Peyer's patch (tissue), 4 donors: ENCODE measurements at regions not wholly inside any gene's neighbourhood (a gene's known extent, or its start where the extent isn't known, plus 50 kb on each side); places are given as distances from the start of the nearest gene placed in this dataset.

Source experiments
- DNase-seq, 3 donors: peaks; one replicate each; pipeline ENCODE4 v3.0.0-alpha.2; 2017 to 2019
- H3K27ac ChIP-seq, 4 donors: fragments of 200-600 bp; sonication (generic); one replicate each; pipeline ENCODE4 v1.5.1; 2016 to 2019
- H3K27me3 ChIP-seq, 2 donors: fragments of 200-600 bp; sonication (generic); one replicate each; pipeline ENCODE4 v1.5.1; 2019
- H3K36me3 ChIP-seq, 3 donors: fragments of 200-600 bp; sonication (generic); one replicate each; pipeline ENCODE4 v1.5.1; 2016 to 2019
- H3K4me1 ChIP-seq, 4 donors: fragments of 200-600 bp; sonication (generic); one replicate each; pipeline ENCODE4 v1.5.1; 2016 to 2019
- H3K4me3 ChIP-seq, 4 donors: fragments of 200-600 bp; sonication (generic); 1 replicate in 3 of 4; 2 replicates in 1 of 4; pipeline ENCODE4 v1.5.1; 2016 to 2019; ENCODE audit warnings: mild to moderate bottlenecking in 1 of 4
- H3K9me3 ChIP-seq, 4 donors: fragments of 200-600 bp; sonication (generic); one replicate each; pipeline ENCODE4 v1.5.1; 2016 to 2019; ENCODE audit warnings: mild to moderate bottlenecking in 1 of 4
- POLR2A ChIP-seq, 2 donors: fragments of 450-650 bp; IDR thresholded peaks; one replicate each; pipeline ENCODE4 v1.5.1; 2017; ENCODE audit warnings: antibody characterized with exemption in 2 of 2, mild to moderate bottlenecking in 2 of 2, moderate library complexity in 2 of 2
- TF ChIP-seq, protein P1 (sequence below), 6 experiments: fragments of 450-650 bp in 4 of 6; fragments of 200-600 bp in 2 of 6; sonication (generic) in 1 of 6; IDR thresholded peaks; one replicate each; pipeline ENCODE4 v1.5.1; 2017 to 2019; ENCODE audit warnings: antibody characterized with exemption in 6 of 6, mild to moderate bottlenecking in 3 of 6, moderate library complexity in 1 of 6

DNA sequence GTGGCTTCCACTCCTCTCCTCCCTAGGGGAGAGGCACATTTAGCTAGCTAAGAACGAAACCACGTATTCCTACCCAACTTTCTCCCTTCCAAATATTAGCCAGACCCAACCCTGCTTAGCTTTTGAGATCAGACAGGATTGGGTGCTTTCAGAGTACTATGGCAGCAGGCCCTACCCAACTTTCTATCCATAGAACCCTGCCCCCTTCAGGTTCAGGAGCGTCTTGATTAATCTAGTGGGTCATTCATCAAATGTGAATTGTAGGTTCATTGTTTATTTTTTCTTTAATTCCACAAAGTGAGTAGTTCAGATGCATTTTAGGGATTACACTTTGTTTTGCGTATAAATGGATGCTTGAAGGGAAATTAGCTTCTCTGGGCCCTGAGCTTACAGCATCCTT, 188.3 kb downstream of the MIB1 start:
- no peaks in the 10 kb centered on the region for H3K4me1 ChIP-seq
- TF ChIP-seq POLR2A (IDR thresholded peaks at IDR 0.05), result no peak
- TF ChIP-seq, protein P1, sequence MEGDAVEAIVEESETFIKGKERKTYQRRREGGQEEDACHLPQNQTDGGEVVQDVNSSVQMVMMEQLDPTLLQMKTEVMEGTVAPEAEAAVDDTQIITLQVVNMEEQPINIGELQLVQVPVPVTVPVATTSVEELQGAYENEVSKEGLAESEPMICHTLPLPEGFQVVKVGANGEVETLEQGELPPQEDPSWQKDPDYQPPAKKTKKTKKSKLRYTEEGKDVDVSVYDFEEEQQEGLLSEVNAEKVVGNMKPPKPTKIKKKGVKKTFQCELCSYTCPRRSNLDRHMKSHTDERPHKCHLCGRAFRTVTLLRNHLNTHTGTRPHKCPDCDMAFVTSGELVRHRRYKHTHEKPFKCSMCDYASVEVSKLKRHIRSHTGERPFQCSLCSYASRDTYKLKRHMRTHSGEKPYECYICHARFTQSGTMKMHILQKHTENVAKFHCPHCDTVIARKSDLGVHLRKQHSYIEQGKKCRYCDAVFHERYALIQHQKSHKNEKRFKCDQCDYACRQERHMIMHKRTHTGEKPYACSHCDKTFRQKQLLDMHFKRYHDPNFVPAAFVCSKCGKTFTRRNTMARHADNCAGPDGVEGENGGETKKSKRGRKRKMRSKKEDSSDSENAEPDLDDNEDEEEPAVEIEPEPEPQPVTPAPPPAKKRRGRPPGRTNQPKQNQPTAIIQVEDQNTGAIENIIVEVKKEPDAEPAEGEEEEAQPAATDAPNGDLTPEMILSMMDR (IDR thresholded peaks at IDR 0.05), result no peak
- no peak overlapping the region for H3K4me3 ChIP-seq
- H3K9me3 ChIP-seq, result no peaks in the 10 kb centered on the region
- H3K36me3 ChIP-seq, result no peaks in the 10 kb centered on the region
- DNase-seq, result no peak
- H3K27ac ChIP-seq, result no peak overlapping the region
- no peaks in the 10 kb centered on the region for H3K27me3 ChIP-seq

DNA sequence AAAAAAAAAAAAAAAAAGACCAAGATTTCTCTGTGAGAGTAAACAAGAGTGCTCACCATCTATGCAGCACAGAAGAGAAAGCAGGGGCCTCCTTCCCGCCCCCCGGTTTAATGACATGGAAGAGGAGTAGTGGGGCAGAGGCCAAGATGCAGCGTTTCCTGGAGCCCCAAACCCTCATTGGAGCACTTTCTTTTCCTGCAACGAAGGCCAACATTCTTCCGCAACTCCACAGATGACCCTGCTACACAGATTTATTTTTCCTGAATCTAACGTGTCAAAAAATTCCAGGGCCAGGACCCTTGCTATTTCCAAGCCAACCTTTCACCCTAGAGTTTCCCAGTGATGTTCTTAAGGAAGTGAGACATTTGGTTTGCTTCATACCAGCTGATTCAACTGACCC, 189.6 kb downstream of the MIB1 start:
- TF ChIP-seq, protein P1 (IDR thresholded peaks at IDR 0.05), result no peak
- no peak for TF ChIP-seq POLR2A (IDR thresholded peaks at IDR 0.05)
- Histone ChIP-seq H3K4me3 (no peak overlapping the region), H3K27me3 (no peaks in the 10 kb centered on the region), H3K9me3 (no peaks in the 10 kb centered on the region), H3K27ac (no peak overlapping the region), H3K4me1 (no peaks in the 10 kb centered on the region), H3K36me3 (no peaks in the 10 kb centered on the region)
- DNase-seq, result no peak

DNA sequence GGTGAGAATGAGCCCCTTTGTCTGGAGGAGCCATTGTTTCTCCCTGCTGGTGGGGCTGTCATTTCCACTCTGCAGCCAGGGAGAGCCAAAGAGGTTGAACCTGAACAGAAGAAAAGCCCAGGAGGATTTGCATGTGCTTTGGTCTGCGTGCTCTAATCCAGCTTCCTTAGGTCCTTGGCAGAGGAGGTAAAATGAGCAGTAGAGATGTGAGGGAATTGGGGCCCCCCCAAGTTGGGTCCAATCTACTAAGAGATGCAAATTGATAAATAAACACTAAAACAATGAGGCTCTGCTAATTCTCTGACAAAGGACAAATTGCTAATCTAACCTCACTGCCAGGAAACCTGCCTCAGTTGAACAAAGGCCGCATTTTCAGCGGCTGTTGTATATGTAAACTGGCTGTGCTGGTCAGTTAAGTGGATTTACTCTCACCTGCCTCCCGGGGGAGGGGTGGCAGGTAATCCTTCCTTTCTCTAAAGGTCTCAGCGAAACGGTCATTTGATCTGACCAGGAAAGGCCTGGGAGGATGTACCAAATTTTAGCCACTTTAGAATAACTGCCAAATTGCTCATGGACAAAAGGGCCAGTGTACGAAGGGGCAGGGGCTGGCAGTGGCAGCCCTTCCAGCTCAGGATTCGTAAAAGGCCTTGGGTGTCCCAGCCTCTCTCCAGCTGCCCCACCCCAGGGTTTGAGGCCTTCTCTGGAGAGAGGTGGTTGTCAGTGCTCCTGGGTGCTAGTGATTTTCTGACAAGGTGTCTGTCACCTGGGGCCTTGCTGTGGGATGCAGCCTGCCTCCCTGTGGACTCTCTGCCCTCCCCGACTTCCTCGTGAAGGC, 193.6 kb downstream of the MIB1 start:
- H3K4me1 ChIP-seq, result no peaks in the 10 kb centered on the region
- H3K27ac ChIP-seq, result no peak overlapping the region
- H3K36me3 ChIP-seq, result no peaks in the 10 kb centered on the region
- TF ChIP-seq, protein P1 (IDR thresholded peaks at IDR 0.05), result no peak
- no peak for TF ChIP-seq POLR2A (IDR thresholded peaks at IDR 0.05)
- no peak overlapping the region for H3K4me3 ChIP-seq
- DNase-seq, result no peak
- H3K27me3 ChIP-seq, result no peaks in the 10 kb centered on the region
- no peaks in the 10 kb centered on the region for H3K9me3 ChIP-seq

DNA sequence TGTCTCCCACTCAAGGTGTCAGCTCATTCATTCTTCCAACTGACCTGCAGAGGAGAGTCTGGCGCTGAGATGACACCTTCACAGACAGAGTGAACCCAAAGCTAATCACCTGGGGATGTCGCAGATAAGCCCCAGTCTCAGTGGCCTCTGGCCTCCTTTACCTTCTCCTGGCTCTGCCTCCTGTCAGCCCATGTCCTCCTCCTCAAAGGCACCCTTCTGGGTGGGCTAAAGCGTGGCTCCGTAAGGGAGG, 194.1 kb downstream of the MIB1 start:
- Histone ChIP-seq H3K4me1 (no peaks in the 10 kb centered on the region), H3K27ac (no peak overlapping the region)
- no peak for DNase-seq

DNA sequence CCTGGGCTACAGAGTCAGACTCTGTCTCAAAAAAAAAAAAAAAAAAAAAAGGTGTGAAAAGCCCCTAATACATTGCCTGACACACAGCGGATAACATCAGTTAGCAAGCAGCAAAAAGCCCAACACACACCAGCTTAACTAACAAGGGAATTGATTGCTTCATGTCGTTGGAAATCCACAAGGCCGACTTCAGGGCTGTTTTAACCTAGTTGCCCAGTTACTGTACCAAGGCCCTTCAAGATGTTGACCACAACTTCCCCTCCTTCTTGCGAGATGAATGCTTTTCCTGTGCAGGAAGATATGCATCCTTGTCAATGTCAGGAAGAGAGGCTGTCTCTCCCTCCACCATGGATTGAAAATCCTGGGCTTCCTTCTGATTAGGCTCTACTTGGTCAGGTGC, 202.9 kb downstream of the MIB1 start:
- Histone ChIP-seq H3K27ac (no peak overlapping the region), H3K4me1 (no peaks in the 10 kb centered on the region), H3K9me3 (no peaks in the 10 kb centered on the region), H3K27me3 (no peaks in the 10 kb centered on the region), H3K4me3 (no peak overlapping the region), H3K36me3 (no peaks in the 10 kb centered on the region)
- no peak for TF ChIP-seq POLR2A (IDR thresholded peaks at IDR 0.05)
- TF ChIP-seq, protein P1 (IDR thresholded peaks at IDR 0.05), result no peak
- DNase-seq, result no peak

More for the DNA sequence above, 194.1 kb downstream of the MIB1 start:
- no peaks in the 10 kb centered on the region for H3K36me3 ChIP-seq
- H3K9me3 ChIP-seq, result no peaks in the 10 kb centered on the region
- no peaks in the 10 kb centered on the region for H3K27me3 ChIP-seq
- no peak overlapping the region for H3K4me3 ChIP-seq
- no peak for TF ChIP-seq POLR2A (IDR thresholded peaks at IDR 0.05)
- TF ChIP-seq, protein P1 (IDR thresholded peaks at IDR 0.05), result no peak
